Activated T-cell treated with anti-CD3 and anti-CD28 coated beads, Interleukin-2, amount 50 U/mL, for 48 hours (primary cell): ENCODE measurements at regions not wholly inside any gene's neighbourhood (a gene's known extent, or its start where the extent isn't known, plus 50 kb on each side); places are given as distances from the start of the nearest gene placed in this dataset.
A peak's percentile ranks its signal among the peaks of the same experiment; 100 is the strongest.

Experiments
- DNase-seq, 2 experiments: peaks; one replicate each; pipeline ENCODE4 v3.0.0-alpha.2; 2020

GRCh38 chr1:84759756-84760155 is 69.5 kb upstream of the SSX2IP start:
- DNase-seq: no peak

- peak in 1 of 2 experiments; percentile 44 for DNase-seq
These were observed 68.8 kb upstream of the SSX2IP start for GRCh38 chr1:84758968-84759491.

DNA sequence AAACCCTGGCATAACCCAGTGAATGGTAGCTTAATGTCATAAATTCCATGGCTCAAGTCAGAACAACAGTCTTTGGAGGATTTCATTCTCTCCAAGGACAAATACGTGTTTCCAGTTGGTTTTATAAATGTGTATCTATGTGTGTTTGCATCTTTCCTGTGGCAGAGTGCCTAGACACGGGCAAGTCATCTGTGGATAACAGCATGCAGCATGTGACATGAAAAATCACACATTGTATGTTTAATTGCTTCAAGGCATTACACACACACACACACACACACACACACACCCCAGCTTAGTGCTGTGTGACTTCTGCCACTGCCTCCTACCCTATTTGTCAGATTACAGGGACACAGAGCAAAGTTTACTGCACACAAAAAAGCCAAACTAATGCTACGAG is 68.2 kb upstream of the SSX2IP start:
- no peak for DNase-seq

DNA sequence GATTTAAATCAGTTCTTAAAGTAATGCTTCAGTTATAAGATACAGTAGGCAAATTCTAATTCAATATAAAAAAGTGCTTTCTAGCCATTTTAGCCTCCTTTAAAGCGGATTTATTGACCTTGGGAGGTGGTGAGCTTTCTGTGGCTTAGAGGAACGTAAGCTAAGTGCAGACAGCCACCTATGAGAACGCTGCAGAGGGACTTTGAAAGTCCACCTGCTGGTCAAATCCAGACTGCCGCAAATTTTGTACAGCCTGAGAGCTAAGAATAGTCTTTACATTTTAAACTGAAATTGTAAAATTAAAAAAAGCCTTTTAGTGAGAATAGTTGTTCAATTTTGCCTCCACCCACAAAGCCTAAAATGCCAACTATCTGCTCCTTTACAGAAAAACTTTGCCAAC is 67.0 kb upstream of the SSX2IP start:
- DNase-seq: no peak

DNA sequence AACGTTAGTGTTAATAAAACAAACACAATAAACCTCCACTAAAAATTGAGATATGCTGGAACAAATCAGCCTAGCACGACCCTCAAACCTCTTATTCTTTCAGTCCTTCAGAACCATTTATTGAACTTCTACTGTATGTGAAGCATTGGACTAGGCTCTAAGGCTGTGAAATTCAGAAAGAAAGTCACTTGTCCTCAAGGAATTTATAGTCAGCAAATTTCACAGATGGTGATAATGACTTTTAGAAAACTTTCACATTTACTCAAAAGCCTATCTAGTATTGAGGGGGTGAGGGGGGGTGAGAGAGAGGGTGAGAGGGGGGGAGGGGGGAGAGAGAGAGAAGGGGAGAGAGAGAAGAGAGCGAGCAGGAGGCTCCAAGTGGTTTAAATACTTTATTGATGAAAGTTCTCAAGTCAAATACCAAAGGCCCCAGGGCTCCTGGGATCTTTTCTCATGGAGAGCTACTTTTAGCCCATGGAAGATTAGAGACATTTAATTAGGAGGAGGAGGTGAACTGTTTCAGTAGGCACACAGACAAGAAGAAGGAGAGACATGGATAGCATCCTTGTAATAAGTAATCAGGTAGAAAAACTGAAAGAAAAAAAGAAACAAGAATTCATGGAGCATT is 66.3 kb upstream of the SSX2IP start:
- DNase-seq: no peak

DNA sequence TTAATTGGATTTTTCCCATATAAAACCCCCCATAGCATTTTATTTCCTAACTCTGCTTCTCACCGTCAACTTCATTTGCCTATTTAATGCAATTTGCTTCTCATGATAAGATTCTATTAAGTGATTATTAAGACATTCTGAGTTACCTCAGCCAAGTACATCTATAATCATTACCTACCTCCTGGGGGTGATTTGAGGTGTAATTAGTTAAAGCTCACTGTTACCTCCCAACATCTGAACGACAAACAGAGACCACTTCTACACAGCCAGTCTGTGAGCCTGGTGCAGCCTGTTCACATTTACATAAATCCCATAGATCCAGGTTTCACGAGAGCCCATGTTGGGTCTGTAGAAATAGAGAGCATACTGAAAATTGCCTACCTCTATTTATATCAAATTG is 65.7 kb upstream of the SSX2IP start:
- no peak for DNase-seq

DNA sequence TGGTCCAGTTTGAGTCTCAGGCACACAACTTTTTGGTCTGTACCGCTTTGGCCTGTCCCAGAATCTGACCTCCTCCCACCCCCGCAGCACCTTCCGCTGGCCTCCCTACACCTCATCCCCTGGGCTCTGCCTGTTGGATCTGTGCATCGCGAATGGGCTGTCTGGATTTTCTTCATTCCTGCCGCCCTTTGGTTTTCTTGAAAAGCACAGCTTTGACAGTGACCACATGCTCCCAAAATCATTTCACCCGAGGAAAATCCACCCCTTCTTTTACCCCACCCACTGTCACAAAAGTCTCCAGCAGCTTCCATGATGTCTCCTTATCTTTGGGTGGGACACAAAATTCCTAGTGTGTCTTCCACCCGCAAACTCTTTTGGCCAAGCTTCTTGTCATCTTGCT is 65.0 kb upstream of the SSX2IP start:
- DNase-seq: no peak

DNA sequence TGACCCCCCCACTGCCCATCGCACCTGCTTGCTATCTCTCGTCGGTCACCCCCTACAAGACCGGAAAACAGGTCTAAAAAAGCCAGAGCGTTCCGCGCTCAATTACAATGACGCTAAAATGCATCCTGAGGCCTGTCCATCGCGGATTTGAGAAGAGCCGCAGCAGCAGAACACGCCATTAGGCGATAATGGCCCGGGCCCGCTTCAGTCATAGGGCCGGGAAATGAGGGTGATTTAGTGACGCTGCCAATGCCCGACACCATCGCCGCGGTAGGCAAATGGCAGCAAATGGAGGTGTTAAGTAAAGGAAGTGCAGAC is 64.1 kb upstream of the SSX2IP start:
- DNase-seq: no peak

DNA sequence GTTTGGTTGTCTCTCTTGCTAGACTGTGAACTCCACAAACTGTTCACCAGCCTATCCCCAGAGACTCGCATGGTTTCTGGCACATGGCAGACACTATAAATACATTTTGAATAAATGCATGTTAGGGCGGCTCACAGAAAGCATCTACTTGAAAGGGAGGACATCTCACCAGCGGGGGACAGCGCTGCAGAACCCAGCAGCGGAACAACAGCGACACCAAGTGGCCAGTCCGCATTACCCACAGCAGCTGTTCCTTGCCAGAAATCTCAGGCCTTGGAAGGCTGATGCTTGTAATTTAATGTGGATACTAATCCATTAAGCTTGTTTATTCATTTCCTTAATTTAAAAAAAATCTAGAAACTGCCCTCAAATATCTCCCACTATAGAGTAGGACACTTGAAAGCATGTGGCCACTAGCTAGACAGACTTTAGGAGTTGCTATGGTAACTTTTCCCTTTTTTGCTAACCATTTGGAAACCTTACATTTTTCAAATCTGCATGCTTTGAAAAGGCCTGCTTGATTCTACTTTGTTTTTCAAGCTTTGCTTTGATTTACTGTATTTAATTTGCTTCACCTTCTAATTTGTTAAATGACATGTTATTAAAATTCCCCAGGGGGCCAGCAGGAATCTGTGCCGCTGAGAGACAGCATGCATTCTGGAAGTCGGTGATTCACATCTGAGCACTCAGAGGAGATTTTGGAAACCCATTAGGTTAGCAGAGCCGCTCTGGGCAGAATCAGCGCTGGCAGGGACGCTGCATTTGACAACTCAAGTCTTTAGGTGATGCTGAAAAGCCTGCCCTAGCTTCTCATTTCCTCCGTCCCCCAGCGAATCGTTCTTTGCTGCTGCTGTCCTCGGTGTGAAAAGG is 63.5 kb upstream of the SSX2IP start:
- peak; percentile 80 to 86 for DNase-seq

GRCh38 chr1:84750110-84750730 is 60.0 kb upstream of the SSX2IP start:
- DNase-seq: no peak

GRCh38 chr1:84749427-84749826 is 59.2 kb upstream of the SSX2IP start:
- no peak for DNase-seq

DNA sequence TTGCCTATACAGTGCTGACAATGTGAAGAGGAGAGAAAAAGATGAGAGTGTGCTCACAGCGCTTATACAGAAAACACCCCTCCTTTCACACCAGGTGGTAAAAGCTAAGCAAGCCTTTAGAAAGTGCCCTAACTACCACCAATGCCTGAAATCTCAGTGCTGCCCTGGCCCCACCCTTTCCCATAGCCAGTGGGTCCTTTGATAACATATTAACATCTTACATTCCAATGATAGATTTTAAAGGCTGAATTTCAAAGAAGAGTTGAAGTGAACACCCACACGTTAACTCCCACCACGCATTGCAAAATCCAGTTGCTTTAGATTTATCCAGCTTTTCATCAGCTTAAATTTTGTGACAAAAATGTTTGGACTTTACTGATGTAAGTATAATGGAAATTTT is 58.1 kb upstream of the SSX2IP start:
- DNase-seq: no peak

DNA sequence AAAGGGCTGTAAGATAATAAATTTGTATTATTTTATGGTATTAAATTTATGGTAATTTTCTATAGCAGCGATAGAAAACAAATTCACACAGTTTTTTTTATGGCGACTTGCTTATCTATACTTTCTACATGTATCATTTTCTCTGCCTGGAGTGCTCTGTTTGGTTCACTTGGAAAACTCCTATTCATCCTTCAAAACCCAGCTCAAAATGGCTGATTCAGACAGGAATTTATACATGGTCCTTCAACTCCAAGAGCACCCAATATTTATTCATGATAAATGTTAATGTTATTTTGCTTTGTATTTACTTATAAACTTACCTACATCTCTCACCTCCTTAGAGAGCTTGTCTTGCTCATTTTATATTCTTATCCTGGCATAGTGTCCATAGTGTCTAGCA is 55.6 kb upstream of the SSX2IP start:
- DNase-seq: no peak

DNA sequence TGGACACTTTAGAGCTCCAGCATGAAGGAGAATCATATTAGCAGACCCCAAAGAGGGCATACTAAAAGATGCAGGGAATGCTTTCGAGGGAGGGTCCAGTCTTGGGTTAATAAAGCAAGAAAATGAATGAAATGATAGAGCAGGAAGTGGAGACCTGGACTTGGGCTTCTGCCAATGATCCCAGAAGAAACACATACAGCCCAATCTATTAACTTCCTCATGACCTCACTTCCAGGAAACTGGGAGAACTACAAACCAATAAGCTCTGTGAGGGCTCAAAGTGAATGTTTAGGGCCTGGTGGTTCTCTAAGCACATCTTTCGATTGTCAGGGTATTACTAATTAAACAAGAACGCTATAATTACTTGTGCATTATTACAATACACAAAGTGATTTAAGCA is 53.6 kb upstream of the SSX2IP start:
- DNase-seq: no peak

- DNase-seq: peak in 1 of 2 experiments; percentile 32
These were observed 52.4 kb upstream of the SSX2IP start for GRCh38 chr1:84742653-84743052.

GRCh38 chr1:84740050-84740714 is 49.9 kb upstream of the SSX2IP start:
- DNase-seq: no peak
